ENCODE measurements at regions not wholly inside any gene's neighbourhood (a gene's known extent, or its start where the extent isn't known, plus 50 kb on each side); places are given as distances from the start of the nearest gene placed in this dataset.
"Not testable (repeated sequence)": the region's sequence is repeated elsewhere in the genome, so short reads cannot be mapped to it uniquely, and the experiment has no call there.

- H3K4me1 ChIP-seq (ENCODE audit: control insufficient read depth, insufficient read depth, low read length); H3K27ac ChIP-seq (ENCODE audit: low read length); DNase-seq (ENCODE audit: low read depth, low spot score); H3K4me3 ChIP-seq (ENCODE audit: low read length); H3K36me3 ChIP-seq (ENCODE audit: control insufficient read depth, insufficient read depth, low read length); H3K27me3 ChIP-seq (ENCODE audit: control insufficient read depth, insufficient read depth, low read length); H3K9me3 ChIP-seq (ENCODE audit: control insufficient read depth, insufficient read depth, low read length): not testable (repeated sequence)
- no CpG with 5 or more reads among the region's 1 CpG for WGBS (ENCODE audit: insufficient coverage, insufficient read length)
Measured at GRCh38 chr2:33906129-33906528, 307.0 kb upstream of the FAM98A start.

- H3K4me1 ChIP-seq (ENCODE audit: control insufficient read depth, insufficient read depth, low read length) = no peaks in the 10 kb centered on the region
- no peak overlapping the region for H3K4me3 ChIP-seq (ENCODE audit: low read length)
- DNase-seq (ENCODE audit: low read depth, low spot score) = no peak
- H3K27ac ChIP-seq (ENCODE audit: low read length) = no peak overlapping the region
- no peaks in the 10 kb centered on the region for H3K27me3 ChIP-seq (ENCODE audit: control insufficient read depth, insufficient read depth, low read length)
- no peaks in the 10 kb centered on the region for H3K9me3 ChIP-seq (ENCODE audit: control insufficient read depth, insufficient read depth, low read length)
- no peaks in the 10 kb centered on the region for H3K36me3 ChIP-seq (ENCODE audit: control insufficient read depth, insufficient read depth, low read length)
- WGBS (ENCODE audit: insufficient coverage, insufficient read length) = no CpG with 5 or more reads among the region's 4 CpGs
Measured at GRCh38 chr2:33904801-33905200, 305.7 kb upstream of the FAM98A start.

GRCh38 chr2:33903701-33904100 lies 304.6 kb upstream of the FAM98A start:
- no CpG with 5 or more reads among the region's 21 CpGs for WGBS (ENCODE audit: insufficient coverage, insufficient read length)
- no peak for DNase-seq (ENCODE audit: low read depth, low spot score)
- Histone ChIP-seq H3K4me3 (ENCODE audit: low read length) (no peak overlapping the region), H3K9me3 (ENCODE audit: control insufficient read depth, insufficient read depth, low read length) (no peaks in the 10 kb centered on the region), H3K36me3 (ENCODE audit: control insufficient read depth, insufficient read depth, low read length) (no peaks in the 10 kb centered on the region), H3K4me1 (ENCODE audit: control insufficient read depth, insufficient read depth, low read length) (no peaks in the 10 kb centered on the region), H3K27me3 (ENCODE audit: control insufficient read depth, insufficient read depth, low read length) (no peaks in the 10 kb centered on the region), H3K27ac (ENCODE audit: low read length) (no peak overlapping the region)

- no peak overlapping the region for H3K4me3 ChIP-seq (ENCODE audit: low read length)
- no peaks in the 10 kb centered on the region for H3K36me3 ChIP-seq (ENCODE audit: control insufficient read depth, insufficient read depth, low read length)
- no peaks in the 10 kb centered on the region for H3K9me3 ChIP-seq (ENCODE audit: control insufficient read depth, insufficient read depth, low read length)
- no peaks in the 10 kb centered on the region for H3K27me3 ChIP-seq (ENCODE audit: control insufficient read depth, insufficient read depth, low read length)
- WGBS (ENCODE audit: insufficient coverage, insufficient read length) = no CpG with 5 or more reads among the region's 10 CpGs
- H3K27ac ChIP-seq (ENCODE audit: low read length) = no peak overlapping the region
- DNase-seq (ENCODE audit: low read depth, low spot score) = no peak
- H3K4me1 ChIP-seq (ENCODE audit: control insufficient read depth, insufficient read depth, low read length) = no peaks in the 10 kb centered on the region
Measured at GRCh38 chr2:33903215-33903614, 304.1 kb upstream of the FAM98A start.

- WGBS (ENCODE audit: insufficient coverage, insufficient read length) = no CpG with 5 or more reads among the region's 2 CpGs
- no peaks in the 10 kb centered on the region for H3K36me3 ChIP-seq (ENCODE audit: control insufficient read depth, insufficient read depth, low read length)
- H3K4me1 ChIP-seq (ENCODE audit: control insufficient read depth, insufficient read depth, low read length) = no peaks in the 10 kb centered on the region
- no peak for DNase-seq (ENCODE audit: low read depth, low spot score)
- no peak overlapping the region for H3K27ac ChIP-seq (ENCODE audit: low read length)
- no peaks in the 10 kb centered on the region for H3K27me3 ChIP-seq (ENCODE audit: control insufficient read depth, insufficient read depth, low read length)
- no peaks in the 10 kb centered on the region for H3K9me3 ChIP-seq (ENCODE audit: control insufficient read depth, insufficient read depth, low read length)
- H3K4me3 ChIP-seq (ENCODE audit: low read length) = no peak overlapping the region
Measured at GRCh38 chr2:33900610-33901009, 301.5 kb upstream of the FAM98A start.

GRCh38 chr2:33897741-33898140 lies 298.6 kb upstream of the FAM98A start:
- Histone ChIP-seq H3K27me3 (ENCODE audit: control insufficient read depth, insufficient read depth, low read length) (no peaks in the 10 kb centered on the region), H3K36me3 (ENCODE audit: control insufficient read depth, insufficient read depth, low read length) (no peaks in the 10 kb centered on the region), H3K4me3 (ENCODE audit: low read length) (no peak overlapping the region), H3K4me1 (ENCODE audit: control insufficient read depth, insufficient read depth, low read length) (no peaks in the 10 kb centered on the region), H3K27ac (ENCODE audit: low read length) (no peak overlapping the region), H3K9me3 (ENCODE audit: control insufficient read depth, insufficient read depth, low read length) (no peaks in the 10 kb centered on the region)
- no CpG with 5 or more reads among the region's 1 CpG for WGBS (ENCODE audit: insufficient coverage, insufficient read length)
- DNase-seq (ENCODE audit: low read depth, low spot score) = no peak

GRCh38 chr2:33893824-33894223 lies 294.7 kb upstream of the FAM98A start:
- no peaks in the 10 kb centered on the region for H3K9me3 ChIP-seq (ENCODE audit: control insufficient read depth, insufficient read depth, low read length)
- H3K4me1 ChIP-seq (ENCODE audit: control insufficient read depth, insufficient read depth, low read length) = no peaks in the 10 kb centered on the region
- no peak overlapping the region for H3K4me3 ChIP-seq (ENCODE audit: low read length)
- DNase-seq (ENCODE audit: low read depth, low spot score) = no peak
- H3K27me3 ChIP-seq (ENCODE audit: control insufficient read depth, insufficient read depth, low read length) = no peaks in the 10 kb centered on the region
- H3K36me3 ChIP-seq (ENCODE audit: control insufficient read depth, insufficient read depth, low read length) = no peaks in the 10 kb centered on the region
- no CpG with 5 or more reads among the region's 1 CpG for WGBS (ENCODE audit: insufficient coverage, insufficient read length)
- H3K27ac ChIP-seq (ENCODE audit: low read length) = no peak overlapping the region

GRCh38 chr2:33891616-33892015 lies 292.5 kb upstream of the FAM98A start:
- Histone ChIP-seq H3K9me3 (ENCODE audit: control insufficient read depth, insufficient read depth, low read length) (no peaks in the 10 kb centered on the region), H3K36me3 (ENCODE audit: control insufficient read depth, insufficient read depth, low read length) (no peaks in the 10 kb centered on the region), H3K27me3 (ENCODE audit: control insufficient read depth, insufficient read depth, low read length) (no peaks in the 10 kb centered on the region), H3K4me3 (ENCODE audit: low read length) (no peak overlapping the region), H3K4me1 (ENCODE audit: control insufficient read depth, insufficient read depth, low read length) (no peaks in the 10 kb centered on the region), H3K27ac (ENCODE audit: low read length) (no peak overlapping the region)
- WGBS (ENCODE audit: insufficient coverage, insufficient read length) = no CpG with 5 or more reads among the region's 4 CpGs
- no peak for DNase-seq (ENCODE audit: low read depth, low spot score)

- no peak for DNase-seq (ENCODE audit: low read depth, low spot score)
- WGBS (ENCODE audit: insufficient coverage, insufficient read length) = no CpG with 5 or more reads among the region's 6 CpGs
- no peaks in the 10 kb centered on the region for H3K4me1 ChIP-seq (ENCODE audit: control insufficient read depth, insufficient read depth, low read length)
Measured at GRCh38 chr2:33890686-33891085, 291.6 kb upstream of the FAM98A start.

GRCh38 chr2:33877348-33878016 lies 278.4 kb upstream of the FAM98A start:
- Histone ChIP-seq H3K9me3 (ENCODE audit: control insufficient read depth, insufficient read depth, low read length) (no peaks in the 10 kb centered on the region), H3K4me3 (ENCODE audit: low read length) (no peak overlapping the region), H3K27ac (ENCODE audit: low read length) (no peak overlapping the region), H3K4me1 (ENCODE audit: control insufficient read depth, insufficient read depth, low read length) (no peaks in the 10 kb centered on the region), H3K36me3 (ENCODE audit: control insufficient read depth, insufficient read depth, low read length) (no peaks in the 10 kb centered on the region), H3K27me3 (ENCODE audit: control insufficient read depth, insufficient read depth, low read length) (no peaks in the 10 kb centered on the region)
- WGBS (ENCODE audit: insufficient coverage, insufficient read length) = no CpG with 5 or more reads among the region's 6 CpGs
- DNase-seq (ENCODE audit: low read depth, low spot score) = no peak

More at GRCh38 chr2:33890686-33891085, 291.6 kb upstream of the FAM98A start:
- Histone ChIP-seq H3K9me3 (ENCODE audit: control insufficient read depth, insufficient read depth, low read length) (no peaks in the 10 kb centered on the region), H3K36me3 (ENCODE audit: control insufficient read depth, insufficient read depth, low read length) (no peaks in the 10 kb centered on the region), H3K4me3 (ENCODE audit: low read length) (no peak overlapping the region), H3K27me3 (ENCODE audit: control insufficient read depth, insufficient read depth, low read length) (no peaks in the 10 kb centered on the region), H3K27ac (ENCODE audit: low read length) (no peak overlapping the region)

GRCh38 chr2:33873076-33873605 lies 274.0 kb upstream of the FAM98A start:
- Histone ChIP-seq H3K9me3 (ENCODE audit: control insufficient read depth, insufficient read depth, low read length) (no peaks in the 10 kb centered on the region), H3K36me3 (ENCODE audit: control insufficient read depth, insufficient read depth, low read length) (no peaks in the 10 kb centered on the region), H3K4me3 (ENCODE audit: low read length) (no peak overlapping the region), H3K27ac (ENCODE audit: low read length) (no peak overlapping the region), H3K27me3 (ENCODE audit: control insufficient read depth, insufficient read depth, low read length) (no peaks in the 10 kb centered on the region), H3K4me1 (ENCODE audit: control insufficient read depth, insufficient read depth, low read length) (no peaks in the 10 kb centered on the region)
- DNase-seq (ENCODE audit: low read depth, low spot score) = no peak
- WGBS (ENCODE audit: insufficient coverage, insufficient read length) = no CpG with 5 or more reads among the region's 1 CpG

Measured in iPS DF 6.9 (cell line).